K562 (cell line): ENCODE measurements at regions not wholly inside any gene's neighbourhood (a gene's known extent, or its start where the extent isn't known, plus 50 kb on each side); places are given as distances from the start of the nearest gene placed in this dataset.

Experiments
- CUX1 ChIP-seq: fragments of 200-800 bp; sonication (Bioruptor generic); IDR thresholded peaks from 2 replicates; pipeline ENCODE4 v1.6.1; 2016; ENCODE audit warnings: missing genetic modification characterization, missing compliant biosample characterization
- E2F5 ChIP-seq: sonication (generic); formaldehyde crosslinking; IDR thresholded peaks from 2 replicates; pipeline ENCODE4 v1.8.0; 2022; ENCODE audit warnings: mild to moderate bottlenecking, missing genetic modification reagents
- FOXK1 ChIP-seq: sonication (generic); formaldehyde crosslinking; IDR thresholded peaks from 2 replicates; pipeline ENCODE4 v1.8.0; 2022; ENCODE audit warnings: missing genetic modification reagents, mild to moderate bottlenecking, borderline replicate concordance
- GABPB2 ChIP-seq: fragments of 250-450 bp; sonication (Bioruptor Pico); conservative IDR thresholded peaks from 2 replicates; pipeline ENCODE4 v1.5.1; 2021; ENCODE audit warnings: mild to moderate bottlenecking
- HNRNPL ChIP-seq: fragments of 200-400 bp; formaldehyde crosslinking; IDR thresholded peaks from 2 replicates; pipeline ENCODE4 v1.6.1; 2017; ENCODE audit warnings: low read depth, mild to moderate bottlenecking, low read length
- LCOR ChIP-seq: sonication (generic); formaldehyde crosslinking; IDR thresholded peaks from 2 replicates; pipeline ENCODE4 v1.8.0; 2022; ENCODE audit warnings: mild to moderate bottlenecking, missing genetic modification reagents
- RFX5 ChIP-seq: IDR thresholded peaks from 2 replicates; pipeline ENCODE4 v1.6.1; 2011; ENCODE audit warnings: low read depth, mild to moderate bottlenecking, improper control_type of control experiment, low read length
- SAFB2 ChIP-seq: fragments of 200-400 bp; formaldehyde crosslinking; IDR thresholded peaks from 2 replicates; pipeline ENCODE4 v1.6.1; 2018; ENCODE audit warnings: borderline replicate concordance, low read length, low read depth, moderate library complexity; ENCODE audit not compliant: severe bottlenecking
- STAT5A ChIP-seq: IDR thresholded peaks from 2 replicates; pipeline ENCODE4 v1.6.1; 2012; ENCODE audit warnings: low read length, inconsistent platforms, borderline replicate concordance
- TBP ChIP-seq: optimal IDR thresholded peaks from 2 replicates; pipeline ENCODE3; 2011; ENCODE audit warnings: low read depth, low read length, improper control_type of control experiment
- ZBTB11 ChIP-seq, 3 experiments: fragments of 200-800 bp in 1 of 3; fragments of 250-450 bp in 1 of 3; fragments of 450-650 bp in 1 of 3; sonication (Bioruptor Pico) in 1 of 3; sonication (Bioruptor generic) in 1 of 3; formaldehyde crosslinking in 1 of 3; IDR thresholded peaks; 2 replicates each; pipeline versions ENCODE4 v1.6.1 to v1.8.0; 2016 to 2022; ENCODE audit warnings: mild to moderate bottlenecking in 2 of 3, missing genetic modification characterization in 2 of 3, missing compliant biosample characterization in 1 of 3, moderate library complexity in 1 of 3
- ZNF212 ChIP-seq: fragments of 450-650 bp; formaldehyde crosslinking; IDR thresholded peaks from 2 replicates; pipeline ENCODE4 v1.4.0; 2020; ENCODE audit warnings: mild to moderate bottlenecking
- ZNF518B ChIP-seq: fragments of 250-450 bp; sonication (Bioruptor Pico); IDR thresholded peaks from 2 replicates; pipeline ENCODE4 v1.5.0; 2021; ENCODE audit warnings: mild to moderate bottlenecking, moderate library complexity
- ZNF695 ChIP-seq: fragments of 450-650 bp; formaldehyde crosslinking; IDR thresholded peaks from 2 replicates; pipeline ENCODE4 v1.4.0; 2020; ENCODE audit warnings: mild to moderate bottlenecking, moderate library complexity

GRCh38 chr14:51566831-51567582 is 84.7 kb upstream of the FRMD6 start (continued):
- TF ChIP-seq ZBTB11 (CRISPR knock-in tag; IDR thresholded peaks at IDR 0.05) (no peak), RFX5 (no peak), SAFB2 (no peak), ZNF212 (no peak), E2F5 (no peak), ZNF518B (CRISPR knock-in tag) (no peak), ZNF695 (CRISPR knock-in tag) (no peak), LCOR (CRISPR knock-in tag) (no peak), TBP (no peak), HNRNPL (no peak), STAT5A (no peak), GABPB2 (CRISPR knock-in tag) (no peak), CUX1 (CRISPR knock-in tag) (no peak), FOXK1 (CRISPR knock-in tag) (no peak)
